HepG2 (cell line): ENCODE measurements at regions not wholly inside any gene's neighbourhood (a gene's known extent, or its start where the extent isn't known, plus 50 kb on each side); places are given as distances from the start of the nearest gene placed in this dataset.

Source experiments
- ATAC-seq: fragments of 200-7000 bp; cut with Tn5 transposase; 3 replicates; pipeline ENCODE4 v1.9.1; 2020; ENCODE audit warnings: mild to moderate bottlenecking, moderate library complexity
- BruUV-seq: library from RNA; stranded (reverse); fragments of 400-500 nt; replicated peaks from 2 replicates; lab custom pipeline; 2021; lab: Mats Ljungman, UMichigan
- CTCF ChIA-PET: fragments of 300-600 bp; formaldehyde crosslinking; extraction: SDS; loops from one replicate; lab custom pipeline; 2021; ENCODE audit warnings: low total read pairs, inconsistent platforms, low intra/inter-chr PET ratio; lab: Yijun Ruan, JAX
- POLR2A ChIA-PET: fragments of 350-600 bp; sonication (Branson Sonifier 250); formaldehyde crosslinking; loops from one replicate; lab custom pipeline; 2020; ENCODE audit warnings: antibody characterized with exemption, inconsistent platforms; lab: Yijun Ruan, JAX
- DNase-seq: peaks from one replicate; pipeline ENCODE4 v3.0.0-alpha.2; 2015; ENCODE audit warnings: low spot score
- FAIRE-seq: peaks from 3 replicates; lab custom pipeline; 2011; peaks lifted over from hg19 to GRCh38; lab: Jason Lieb, UNC
- H2AFZ ChIP-seq: one replicate; pipeline ENCODE4 v1.6.1; 2011; ENCODE audit warnings: low read length, inconsistent platforms
- H3K27ac ChIP-seq: fragments of 300-600 bp; 3 replicates; pipeline ENCODE4 v1.8.0; 2011; ENCODE audit warnings: mixed run types, mild to moderate bottlenecking, mixed read lengths, low read length, inconsistent platforms; ENCODE audit not compliant: insufficient read depth; ENCODE audit errors: extremely low read length
- H3K27me3 ChIP-seq, 2 experiments: fragments of 200-600 bp in 1 of 2; 2 replicates in 1 of 2; 3 replicates in 1 of 2; pipeline versions ENCODE4 v1.6.0 to v1.8.0; 2011; ENCODE audit warnings: low read length in 2 of 2, mild to moderate bottlenecking in 2 of 2, moderate library complexity in 2 of 2, inconsistent platforms in 1 of 2; ENCODE audit not compliant: insufficient read depth in 2 of 2, control insufficient read depth in 1 of 2
- H3K36me3 ChIP-seq, 2 experiments: fragments of 200-600 bp in 1 of 2; replicated peaks in 1 of 2; 2 replicates in 1 of 2; 3 replicates in 1 of 2; pipeline versions ENCODE4 v1.5.1 to v1.8.0; 2011; ENCODE audit warnings: low read length in 2 of 2, inconsistent platforms in 1 of 2; ENCODE audit not compliant: insufficient read depth in 2 of 2, control insufficient read depth in 1 of 2
- H3K4me1 ChIP-seq: 2 replicates; pipeline ENCODE4 v1.5.1; 2012; ENCODE audit warnings: low read length, inconsistent platforms; ENCODE audit not compliant: insufficient read depth
- H3K4me2 ChIP-seq: 2 replicates; pipeline ENCODE4 v1.6.0; 2011; ENCODE audit warnings: low read depth, low read length, inconsistent platforms
- H3K4me3 ChIP-seq, 3 experiments: fragments of 200-600 bp in 1 of 3; sonication (generic), shearing (Covaris generic) in 1 of 3; replicated peaks in 1 of 3; 2 replicates each; pipeline ENCODE4 v1.5.1; 2011 to 2016; ENCODE audit warnings: low read length in 3 of 3, inconsistent platforms in 2 of 3, low read depth in 2 of 3, mild to moderate bottlenecking in 2 of 3, control low read depth in 1 of 3, mixed read lengths in 1 of 3; ENCODE audit not compliant: insufficient read depth in 1 of 3
- H3K79me2 ChIP-seq: one replicate; pipeline ENCODE4 v1.6.1; 2011; ENCODE audit warnings: low read length, inconsistent platforms; ENCODE audit not compliant: insufficient read depth
- H3K9ac ChIP-seq: 2 replicates; pipeline ENCODE4 v1.6.0; 2011; ENCODE audit warnings: mild to moderate bottlenecking, low read depth, low read length, inconsistent platforms; ENCODE audit not compliant: insufficient read depth
- H3K9me3 ChIP-seq: 2 replicates; pipeline ENCODE4 v1.5.1; 2012; ENCODE audit warnings: mild to moderate bottlenecking, low read length
- H4K20me1 ChIP-seq: 2 replicates; pipeline ENCODE4 v1.6.0; 2011; ENCODE audit warnings: inconsistent platforms, mild to moderate bottlenecking, low read length, moderate library complexity; ENCODE audit not compliant: insufficient read depth
- ERF ChIP-seq: IDR thresholded peaks from 2 replicates; pipeline ENCODE4 v1.6.1; 2018; ENCODE audit warnings: missing biosample characterization, missing genetic modification reagents
- HOXA9 ChIP-seq: sonication (generic); formaldehyde crosslinking; IDR thresholded peaks from 2 replicates; pipeline ENCODE4 v1.8.1; 2022; ENCODE audit warnings: missing genetic modification reagents, mild to moderate bottlenecking, moderate library complexity, borderline replicate concordance
- MAFF ChIP-seq: IDR thresholded peaks from 2 replicates; pipeline ENCODE4 v1.6.1; 2011; ENCODE audit warnings: low read depth, low read length, improper control_type of control experiment
- MED1 ChIP-seq: sonication (generic); formaldehyde crosslinking; IDR thresholded peaks from 2 replicates; pipeline ENCODE4 v1.4.0; 2020; ENCODE audit warnings: missing genetic modification reagents
- NFATC3 ChIP-seq: sonication (generic); formaldehyde crosslinking; IDR thresholded peaks from 2 replicates; pipeline ENCODE4 v1.5.1; 2020; ENCODE audit warnings: mild to moderate bottlenecking, missing genetic modification reagents
- NFKB2 ChIP-seq: sonication (generic); formaldehyde crosslinking; IDR thresholded peaks from 2 replicates; pipeline ENCODE4 v1.4.0; 2020; ENCODE audit warnings: missing genetic modification reagents, borderline replicate concordance
- PHF5A ChIP-seq: IDR thresholded peaks from one replicate; pipeline ENCODE4 v1.6.1; 2018; ENCODE audit warnings: low read depth, missing genetic modification reagents; ENCODE audit not compliant: unreplicated experiment
- PPARG ChIP-seq: conservative IDR thresholded peaks from 2 replicates; pipeline ENCODE4 v1.6.1; 2016; ENCODE audit warnings: missing biosample characterization, missing genetic modification reagents
- PREB ChIP-seq: sonication (generic); formaldehyde crosslinking; IDR thresholded peaks from 2 replicates; pipeline ENCODE4 v1.4.0; 2020; ENCODE audit warnings: missing genetic modification reagents
- RELA ChIP-seq: sonication (generic); formaldehyde crosslinking; IDR thresholded peaks from 2 replicates; pipeline ENCODE4 v1.4.0; 2020; ENCODE audit warnings: missing genetic modification reagents
- REXO4 ChIP-seq: sonication (generic); formaldehyde crosslinking; IDR thresholded peaks from 2 replicates; pipeline ENCODE4 v1.8.0; 2022; ENCODE audit warnings: missing genetic modification reagents, mild to moderate bottlenecking, borderline replicate concordance
- SATB2 ChIP-seq: sonication (generic); formaldehyde crosslinking; IDR thresholded peaks from 2 replicates; pipeline ENCODE4 v1.5.0; 2020; ENCODE audit warnings: missing genetic modification reagents
- SNRNP70 ChIP-seq: fragments of 200-400 bp; formaldehyde crosslinking; IDR thresholded peaks from 2 replicates; pipeline ENCODE4 v1.6.1; 2017; ENCODE audit warnings: mild to moderate bottlenecking, low read depth, low read length, moderate library complexity
- SOX6 ChIP-seq, 2 experiments: fragments of 450-650 bp in 1 of 2; sonication (generic) in 1 of 2; formaldehyde crosslinking in 1 of 2; IDR thresholded peaks; 2 replicates each; pipeline versions ENCODE4 v1.4.0 to v1.6.1; 2017 to 2020; ENCODE audit warnings: antibody characterized with exemption in 1 of 2, mild to moderate bottlenecking in 1 of 2, missing genetic modification reagents in 1 of 2
- THAP8 ChIP-seq: sonication (generic); formaldehyde crosslinking; IDR thresholded peaks from 2 replicates; pipeline ENCODE4 v1.5.1; 2020; ENCODE audit warnings: missing genetic modification reagents, mild to moderate bottlenecking, borderline replicate concordance
- ZFYVE20 ChIP-seq: sonication (generic); formaldehyde crosslinking; IDR thresholded peaks from 2 replicates; pipeline ENCODE4 v1.8.0; 2023; ENCODE audit warnings: low read depth, mild to moderate bottlenecking, moderate library complexity, missing genetic modification reagents, borderline replicate concordance
- ZNF234 ChIP-seq: sonication (generic); formaldehyde crosslinking; conservative IDR thresholded peaks from 2 replicates; pipeline ENCODE4 v1.5.1; 2020; ENCODE audit warnings: mild to moderate bottlenecking, missing genetic modification reagents
- ZNF282 ChIP-seq: fragments of 450-650 bp; IDR thresholded peaks from 2 replicates; pipeline ENCODE4 v1.6.1; 2018; ENCODE audit not compliant: partially characterized antibody
- ZNF432 ChIP-seq: sonication (generic); formaldehyde crosslinking; IDR thresholded peaks from 2 replicates; pipeline ENCODE4 v1.5.0; 2020; ENCODE audit warnings: missing genetic modification reagents, mild to moderate bottlenecking, borderline replicate concordance
- ZNF484 ChIP-seq: sonication (generic); formaldehyde crosslinking; IDR thresholded peaks from 2 replicates; pipeline ENCODE4 v1.5.1; 2020; ENCODE audit warnings: mild to moderate bottlenecking, low read depth, missing genetic modification reagents, borderline replicate concordance
- ZNF552 ChIP-seq: sonication (generic); formaldehyde crosslinking; IDR thresholded peaks from 2 replicates; pipeline ENCODE4 v1.9.0; 2022; ENCODE audit warnings: missing genetic modification reagents, mild to moderate bottlenecking, borderline replicate concordance
- ZNF644 ChIP-seq: IDR thresholded peaks from 2 replicates; pipeline ENCODE4 v1.6.1; 2016; ENCODE audit warnings: low read depth
- ZNF777 ChIP-seq: sonication (generic); formaldehyde crosslinking; IDR thresholded peaks from 2 replicates; pipeline ENCODE4 v1.4.0; 2020; ENCODE audit warnings: missing genetic modification reagents
- WGBS: methylation state at CpG from one replicate; pipeline ENCODE4 v1.1.6; 2017; ENCODE audit warnings: low lambda C conversion rate; 5-methylcytosine and 5-hydroxymethylcytosine counted together
- in situ Hi-C: cut with HindIII; loops from 2 replicates; pipeline ENCODE4 v1.10.0; 2017; ENCODE audit warnings: low pct_unique_long_range_greater_than_20kb; ENCODE audit not compliant: extremely low pct_ligation_motif_present
- intact Hi-C: fragments of 100-400 bp; cut with micrococcal nuclease; formaldehyde crosslinking; loops from one replicate; pipeline ENCODE4 v1.10.0; 2022; ENCODE audit not compliant: unreplicated experiment
- TF ChIP-seq, protein P1 (sequence below): sonication (generic); formaldehyde crosslinking; IDR thresholded peaks from 2 replicates; pipeline ENCODE4 v1.5.0; 2020; ENCODE audit warnings: missing genetic modification reagents
- TF ChIP-seq, protein P2 (sequence below): sonication (generic); formaldehyde crosslinking; IDR thresholded peaks from 2 replicates; pipeline ENCODE4 v1.5.0; 2020; ENCODE audit warnings: missing genetic modification reagents, mild to moderate bottlenecking, borderline replicate concordance

DNA sequence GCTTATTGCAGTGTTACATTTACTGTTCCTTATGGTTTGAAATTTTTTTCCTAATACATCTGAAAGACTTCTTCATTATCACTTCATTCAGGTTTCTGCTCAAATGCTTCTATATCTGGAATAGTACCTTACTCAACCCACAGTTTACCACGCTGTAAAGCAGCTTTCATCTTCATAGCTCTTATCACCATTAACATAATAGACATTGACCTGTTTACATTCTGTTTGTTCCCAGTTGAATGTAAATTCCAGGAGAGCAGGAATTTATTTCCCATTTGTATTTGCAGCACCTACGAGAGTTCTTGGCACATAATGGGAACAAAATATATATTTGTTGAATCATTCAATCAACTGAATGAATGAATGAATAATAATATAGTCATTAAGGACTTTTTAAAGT, 844.6 kb upstream of the ROBO1 start:
- POLR2A ChIA-PET: no interaction called here
- TF ChIP-seq ZNF644 (CRISPR knock-in tag) (no peak), ZNF552 (no peak), ZNF777 (no peak), MED1 (CRISPR knock-in tag) (peak; percentile 75), NFKB2 (no peak), SATB2 (CRISPR knock-in tag) (no peak), NFATC3 (no peak), REXO4 (CRISPR knock-in tag) (no peak), RELA (CRISPR knock-in tag) (no peak), ZFYVE20 (CRISPR knock-in tag) (no peak), SOX6 (IDR thresholded peaks at IDR 0.05) (no peak), SOX6 (CRISPR knock-in tag; IDR thresholded peaks at IDR 0.05) (peak; percentile 82), THAP8 (no peak), SNRNP70 (no peak), PPARG (0 out of 2 replicates have a peak, but pooled peaks have one; percentile 29), ZNF432 (CRISPR knock-in tag) (no peak), ZNF234 (CRISPR knock-in tag) (no peak), MAFF (no peak), ERF (CRISPR knock-in tag) (no peak), HOXA9 (CRISPR knock-in tag) (no peak), ZNF282 (no peak), ZNF484 (CRISPR knock-in tag) (no peak), PREB (CRISPR knock-in tag) (no peak), PHF5A (no peak)
- TF ChIP-seq, protein P1, sequence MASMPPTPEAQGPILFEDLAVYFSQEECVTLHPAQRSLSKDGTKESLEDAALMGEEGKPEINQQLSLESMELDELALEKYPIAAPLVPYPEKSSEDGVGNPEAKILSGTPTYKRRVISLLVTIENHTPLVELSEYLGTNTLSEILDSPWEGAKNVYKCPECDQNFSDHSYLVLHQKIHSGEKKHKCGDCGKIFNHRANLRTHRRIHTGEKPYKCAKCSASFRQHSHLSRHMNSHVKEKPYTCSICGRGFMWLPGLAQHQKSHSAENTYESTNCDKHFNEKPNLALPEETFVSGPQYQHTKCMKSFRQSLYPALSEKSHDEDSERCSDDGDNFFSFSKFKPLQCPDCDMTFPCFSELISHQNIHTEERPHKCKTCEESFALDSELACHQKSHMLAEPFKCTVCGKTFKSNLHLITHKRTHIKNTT: no peak
- TF ChIP-seq, protein P2, sequence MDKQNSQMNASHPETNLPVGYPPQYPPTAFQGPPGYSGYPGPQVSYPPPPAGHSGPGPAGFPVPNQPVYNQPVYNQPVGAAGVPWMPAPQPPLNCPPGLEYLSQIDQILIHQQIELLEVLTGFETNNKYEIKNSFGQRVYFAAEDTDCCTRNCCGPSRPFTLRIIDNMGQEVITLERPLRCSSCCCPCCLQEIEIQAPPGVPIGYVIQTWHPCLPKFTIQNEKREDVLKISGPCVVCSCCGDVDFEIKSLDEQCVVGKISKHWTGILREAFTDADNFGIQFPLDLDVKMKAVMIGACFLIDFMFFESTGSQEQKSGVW (CRISPR knock-in tag): no peak

More for the DNA sequence above, 844.6 kb upstream of the ROBO1 start:
- Histone ChIP-seq H3K4me2 (no peak overlapping the region), H2AFZ (no peak overlapping the region), H3K9me3 (no peaks in the 10 kb centered on the region), H3K4me1 (peaks cover 19% of the 10 kb centered on the region), H3K9ac (no peak overlapping the region), H4K20me1 (no peaks in the 10 kb centered on the region), H3K27ac (no peak overlapping the region), H3K27me3 (no peaks in the 10 kb centered on the region), H3K36me3 (no peaks in the 10 kb centered on the region), H3K4me3 (no peak overlapping the region), H3K79me2 (no peaks in the 10 kb centered on the region)
- BruUV-seq: no TSS peak
- in situ Hi-C loops: no loop called here
- no peak for FAIRE-seq
- intact Hi-C loops: no loop called here
- WGBS: 3% methylated on average over 2 of the region's 2 CpGs
- ATAC-seq: peak; percentile 89
- CTCF ChIA-PET: no interaction called here
- DNase-seq: peak; percentile 60
